ENCODE measurements at regions not wholly inside any gene's neighbourhood (a gene's known extent, or its start where the extent isn't known, plus 50 kb on each side); places are given as distances from the start of the nearest gene placed in this dataset.

DNA sequence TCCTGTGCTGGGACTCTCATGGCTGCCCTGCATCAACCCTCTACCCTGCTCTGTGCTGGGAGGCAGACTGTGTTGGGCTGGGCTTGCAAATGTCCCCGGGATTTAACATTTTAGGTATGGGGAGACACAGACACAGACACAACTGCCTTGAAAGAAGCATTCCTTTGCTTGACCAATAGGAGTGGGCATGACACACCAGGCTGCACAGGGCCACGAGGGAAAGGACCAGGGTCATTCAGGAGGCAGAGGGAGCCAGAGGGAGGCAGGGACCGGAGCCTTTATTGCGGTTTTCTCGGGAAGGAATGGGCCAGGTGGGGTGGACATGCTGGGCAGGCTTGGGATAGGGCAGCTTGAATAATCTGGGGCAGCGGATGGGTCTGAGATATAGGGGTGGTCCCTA, 238.7 kb upstream of the COPS8 start:
- TF ChIP-seq POLR2A (IDR thresholded peaks at IDR 0.05) (no peak), POLR2AphosphoS5 (IDR thresholded peaks at IDR 0.05) (no peak), EP300 (IDR thresholded peaks at IDR 0.05) (no peak)
- TF ChIP-seq, protein P1, sequence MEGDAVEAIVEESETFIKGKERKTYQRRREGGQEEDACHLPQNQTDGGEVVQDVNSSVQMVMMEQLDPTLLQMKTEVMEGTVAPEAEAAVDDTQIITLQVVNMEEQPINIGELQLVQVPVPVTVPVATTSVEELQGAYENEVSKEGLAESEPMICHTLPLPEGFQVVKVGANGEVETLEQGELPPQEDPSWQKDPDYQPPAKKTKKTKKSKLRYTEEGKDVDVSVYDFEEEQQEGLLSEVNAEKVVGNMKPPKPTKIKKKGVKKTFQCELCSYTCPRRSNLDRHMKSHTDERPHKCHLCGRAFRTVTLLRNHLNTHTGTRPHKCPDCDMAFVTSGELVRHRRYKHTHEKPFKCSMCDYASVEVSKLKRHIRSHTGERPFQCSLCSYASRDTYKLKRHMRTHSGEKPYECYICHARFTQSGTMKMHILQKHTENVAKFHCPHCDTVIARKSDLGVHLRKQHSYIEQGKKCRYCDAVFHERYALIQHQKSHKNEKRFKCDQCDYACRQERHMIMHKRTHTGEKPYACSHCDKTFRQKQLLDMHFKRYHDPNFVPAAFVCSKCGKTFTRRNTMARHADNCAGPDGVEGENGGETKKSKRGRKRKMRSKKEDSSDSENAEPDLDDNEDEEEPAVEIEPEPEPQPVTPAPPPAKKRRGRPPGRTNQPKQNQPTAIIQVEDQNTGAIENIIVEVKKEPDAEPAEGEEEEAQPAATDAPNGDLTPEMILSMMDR (IDR thresholded peaks at IDR 0.05), result no peak
- H3K27ac ChIP-seq, result no peak overlapping the region
- H3K4me3 ChIP-seq, result no peak overlapping the region
- DNase-seq, result no peak
- H3K27me3 ChIP-seq, result no peaks in the 10 kb centered on the region
- intact Hi-C loops (cut with DNase I; ENCODE audit: low total_unique reads), result no loop called here
- H3K9me3 ChIP-seq, result no peaks in the 10 kb centered on the region
- peaks cover 0 to 5% (median 0%) of the 10 kb centered on the region in 4 donors for H3K4me1 ChIP-seq
- no peaks in the 10 kb centered on the region for H3K36me3 ChIP-seq
- WGBS, 5 donors, result 81 to 89% (median 85%) methylated on average over 6 of the region's 6 CpGs

DNA sequence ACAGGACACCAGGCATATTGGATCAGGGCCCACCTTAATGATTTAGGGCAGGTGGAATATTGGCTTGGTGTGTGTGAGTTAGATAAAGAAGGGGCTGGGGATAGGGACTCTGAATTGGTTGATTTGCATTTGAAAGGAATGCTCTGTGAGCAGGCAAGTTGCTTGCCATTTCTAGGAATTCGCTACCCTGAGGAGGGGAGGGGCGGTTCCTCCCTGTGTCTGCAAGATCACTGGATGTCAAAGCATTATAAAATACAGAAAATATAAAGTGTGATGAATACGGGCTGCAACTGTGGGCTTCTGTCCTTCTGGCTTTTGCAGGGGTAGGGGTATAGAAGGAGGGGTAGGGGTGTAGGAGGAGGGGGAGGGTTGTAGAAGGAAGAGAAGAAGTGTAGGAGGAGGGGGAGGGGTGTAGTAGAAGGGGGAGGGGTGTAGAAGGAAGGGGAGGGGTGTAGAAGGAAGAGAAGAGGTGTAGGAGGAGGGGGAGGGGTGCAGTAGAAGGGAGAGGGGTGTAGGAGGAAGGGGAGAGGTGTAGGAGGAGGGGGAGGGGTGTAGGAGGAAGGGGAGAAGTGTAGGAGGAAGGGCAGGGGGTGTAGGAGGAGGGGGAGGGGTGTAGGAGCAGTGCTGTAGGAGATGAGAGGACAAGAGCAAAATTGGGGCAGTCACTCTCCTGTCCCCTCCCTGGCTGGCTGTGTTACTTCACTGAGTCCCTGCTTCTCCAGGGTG, 238.0 kb upstream of the COPS8 start:
- intact Hi-C loops (cut with DNase I; ENCODE audit: low total_unique reads), result no loop called here
- Histone ChIP-seq H3K36me3 (no peaks in the 10 kb centered on the region), H3K4me1 (peaks cover 0 to 10% (median 0%) of the 10 kb centered on the region in 4 donors), H3K27me3 (no peaks in the 10 kb centered on the region), H3K4me3 (no peak overlapping the region), H3K9me3 (no peaks in the 10 kb centered on the region), H3K27ac (no peak overlapping the region)
- WGBS, 5 donors, result 55 to 86% (median 69%) methylated on average over 3 of the region's 3 CpGs
- DNase-seq, result no peak
- TF ChIP-seq POLR2AphosphoS5 (IDR thresholded peaks at IDR 0.05) (no peak), EP300 (IDR thresholded peaks at IDR 0.05) (no peak), POLR2A (IDR thresholded peaks at IDR 0.05) (no peak)
- TF ChIP-seq, protein P1 (IDR thresholded peaks at IDR 0.05), result no peak

DNA sequence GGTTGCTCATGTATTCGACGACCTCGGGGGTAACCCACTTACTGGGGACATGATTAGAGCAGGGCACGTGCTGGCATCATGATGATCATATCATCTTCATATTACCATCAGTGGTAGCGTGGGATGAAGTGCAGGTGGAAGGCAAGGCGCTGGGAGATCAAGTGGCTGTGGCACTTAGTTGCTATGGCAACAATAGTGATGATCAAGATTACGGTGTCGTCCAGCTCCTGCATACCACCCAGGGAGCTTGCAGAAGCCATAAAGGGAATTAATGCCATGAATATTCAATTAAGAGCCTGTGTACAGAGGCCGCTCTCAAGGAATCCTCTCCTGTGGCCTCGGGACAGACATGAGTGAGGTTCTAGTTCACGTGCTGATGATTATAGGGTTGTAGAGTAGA, 237.2 kb upstream of the COPS8 start:
- TF ChIP-seq POLR2A (IDR thresholded peaks at IDR 0.05), result no peak
- TF ChIP-seq, protein P1 (IDR thresholded peaks at IDR 0.05), result no peak
- no peak for TF ChIP-seq EP300 (IDR thresholded peaks at IDR 0.05)
- TF ChIP-seq POLR2AphosphoS5 (IDR thresholded peaks at IDR 0.05), result no peak
- 83 to 89% (median 86%) methylated on average over 11 of the region's 11 CpGs for WGBS, 5 donors
- H3K4me1 ChIP-seq, result peaks cover 0 to 6% (median 0%) of the 10 kb centered on the region in 4 donors
- no peak for DNase-seq
- no peaks in the 10 kb centered on the region for H3K9me3 ChIP-seq
- intact Hi-C loops (cut with DNase I; ENCODE audit: low total_unique reads), result no loop called here
- no peaks in the 10 kb centered on the region for H3K36me3 ChIP-seq
- H3K27me3 ChIP-seq, result no peaks in the 10 kb centered on the region
- no peak overlapping the region for H3K4me3 ChIP-seq
- H3K27ac ChIP-seq, result no peak overlapping the region

DNA sequence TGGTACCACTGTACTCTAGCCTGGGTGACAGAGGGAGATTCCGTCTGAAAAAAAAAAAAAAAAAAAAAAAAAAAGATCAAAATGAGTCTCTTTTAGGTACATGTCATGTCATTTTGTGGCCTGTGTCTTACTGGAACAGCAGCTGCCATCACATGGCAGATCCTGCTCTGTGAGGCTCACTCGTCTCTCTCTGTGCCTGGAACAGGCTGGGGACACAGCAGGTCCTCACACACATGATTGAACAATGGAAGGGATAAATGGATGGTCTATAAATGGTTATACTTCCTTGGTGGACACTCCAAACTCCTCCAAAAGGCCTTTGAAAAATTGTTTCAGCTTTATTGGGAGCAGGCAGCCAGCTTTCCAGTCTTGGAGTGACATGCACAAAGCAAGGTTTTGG, 236.2 kb upstream of the COPS8 start:
- 50 to 88% (median 67%) methylated on average over 2 of the region's 2 CpGs for WGBS, 5 donors
- Histone ChIP-seq H3K36me3 (no peaks in the 10 kb centered on the region), H3K27me3 (no peaks in the 10 kb centered on the region), H3K9me3 (no peaks in the 10 kb centered on the region), H3K4me3 (no peak overlapping the region), H3K4me1 (peaks cover 0 to 6% (median 0%) of the 10 kb centered on the region in 4 donors), H3K27ac (no peak overlapping the region)
- intact Hi-C loops (cut with DNase I; ENCODE audit: low total_unique reads), result no loop called here
- no peak for DNase-seq
- TF ChIP-seq, protein P1 (IDR thresholded peaks at IDR 0.05), result no peak
- TF ChIP-seq POLR2A (IDR thresholded peaks at IDR 0.05) (no peak), POLR2AphosphoS5 (IDR thresholded peaks at IDR 0.05) (no peak), EP300 (IDR thresholded peaks at IDR 0.05) (no peak)
